DLD1 (cell line): ENCODE measurements at regions not wholly inside any gene's neighbourhood (a gene's known extent, or its start where the extent isn't known, plus 50 kb on each side); places are given as distances from the start of the nearest gene placed in this dataset.

Experiments
- in situ Hi-C: cut with HindIII; loops from 2 replicates; pipeline ENCODE4 v1.10.0; 2017; ENCODE audit warnings: low sequenced_read_pairs

GRCh38 chr1:169001353-169001752, 105.1 kb upstream of the ATP1B1 start:
- in situ Hi-C loops, result loop anchor here (25.0 kb wide), 1 partner anchor 111 kb away; the partner anchor contains the start of gene ATP1B1

GRCh38 chr1:169003864-169004516, 102.5 kb upstream of the ATP1B1 start:
- in situ Hi-C loops, result loop anchor here (25.0 kb wide), 1 partner anchor 108 kb away; the partner anchor contains the start of gene ATP1B1

GRCh38 chr1:169005776-169006175, 100.7 kb upstream of the ATP1B1 start:
- in situ Hi-C loops, result loop anchor here (25.0 kb wide), 1 partner anchor 107 kb away; the partner anchor contains the start of gene ATP1B1

- in situ Hi-C loops, result loop anchor here (25.0 kb wide), 1 partner anchor 103 kb away; the partner anchor contains the start of gene ATP1B1
Measured at GRCh38 chr1:169009666-169010065, 96.8 kb upstream of the ATP1B1 start.

GRCh38 chr1:169012416-169012815, 94.1 kb upstream of the ATP1B1 start:
- in situ Hi-C loops, result loop anchor here (25.0 kb wide), 1 partner anchor 100 kb away; the partner anchor contains the start of gene ATP1B1

- in situ Hi-C loops, result loop anchor here (25.0 kb wide), 1 partner anchor 98 kb away; the partner anchor contains the start of gene ATP1B1
Measured at GRCh38 chr1:169013821-169014220, 92.7 kb upstream of the ATP1B1 start.

DNA sequence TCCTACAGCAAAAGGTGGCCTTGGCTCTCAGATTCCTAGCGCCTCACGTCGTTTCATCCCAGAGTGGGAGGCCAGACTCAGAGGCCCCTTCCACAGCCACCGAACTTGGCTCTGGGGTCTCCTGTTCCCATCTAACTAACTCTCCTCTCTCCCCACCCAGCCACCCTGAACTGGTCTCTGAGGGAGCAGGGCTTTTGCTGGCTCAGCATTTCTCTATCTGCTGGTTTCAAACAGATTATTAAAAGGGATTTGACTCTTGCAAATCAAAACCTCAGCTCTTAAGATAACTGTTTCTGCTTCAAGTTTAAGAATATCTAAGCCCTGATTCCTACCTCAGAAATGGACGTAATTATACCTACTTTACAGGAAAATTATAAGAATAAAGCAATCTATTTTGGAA, 91.0 kb upstream of the ATP1B1 start:
- in situ Hi-C loops, result loop anchor here (25.0 kb wide), 1 partner anchor 97 kb away; the partner anchor contains the start of gene ATP1B1

- in situ Hi-C loops, result loop anchor here (25.0 kb wide), 1 partner anchor 94 kb away; the partner anchor contains the start of gene ATP1B1
Measured at GRCh38 chr1:169018751-169019150, 87.7 kb upstream of the ATP1B1 start.

DNA sequence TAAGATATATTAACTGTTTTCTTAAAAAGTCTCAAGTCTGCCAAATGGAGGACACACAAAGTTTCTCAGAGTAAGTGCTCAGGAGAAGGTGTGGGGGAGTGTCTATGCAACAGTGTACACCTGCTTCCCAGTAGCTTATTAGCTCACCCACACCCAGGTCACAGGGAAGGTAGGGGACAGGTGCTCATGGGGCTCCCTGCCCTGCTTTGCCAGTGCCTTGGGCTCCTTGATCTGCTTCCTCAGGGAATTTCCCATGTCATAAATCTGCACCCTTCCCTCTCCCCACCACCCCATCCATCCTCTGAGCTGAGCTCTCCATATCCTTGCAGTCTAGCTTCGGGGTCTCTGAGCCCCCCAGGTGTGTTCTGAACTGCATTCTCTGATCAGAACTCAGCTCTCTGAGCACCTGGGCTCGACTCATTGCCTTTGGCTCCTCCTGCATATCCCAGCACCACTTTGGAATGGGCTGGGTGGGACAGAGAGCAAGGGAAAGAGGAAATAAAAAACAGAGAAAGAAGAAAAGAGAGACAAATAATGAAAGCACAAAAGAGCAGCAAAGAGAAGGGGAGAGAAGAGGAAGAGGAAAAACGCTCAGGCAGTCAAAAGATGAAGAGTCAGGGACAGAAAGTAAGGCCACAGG, 87.0 kb upstream of the ATP1B1 start:
- in situ Hi-C loops, result loop anchor here (25.0 kb wide), 1 partner anchor 93 kb away; the partner anchor contains the start of gene ATP1B1

DNA sequence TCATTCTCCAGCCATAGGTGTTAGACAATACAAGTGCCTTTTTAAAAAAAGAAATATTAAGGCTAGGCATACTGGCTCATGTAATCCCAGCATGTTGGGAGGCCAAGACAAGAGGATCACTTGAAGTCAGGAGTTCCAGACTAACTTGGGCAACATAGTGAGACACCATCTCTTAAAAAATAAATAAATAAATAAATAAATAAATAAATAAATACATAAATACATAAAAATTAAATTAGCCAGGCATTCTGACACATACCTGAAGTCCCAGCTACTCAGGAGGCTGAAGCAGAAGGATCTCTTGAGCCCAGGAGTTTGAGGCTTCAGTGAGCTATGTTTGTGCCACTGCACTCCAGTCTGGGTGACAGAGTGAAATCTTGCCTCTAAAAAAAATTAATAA, 85.8 kb upstream of the ATP1B1 start:
- in situ Hi-C loops, result loop anchor here (25.0 kb wide), 1 partner anchor 92 kb away; the partner anchor contains the start of gene ATP1B1

DNA sequence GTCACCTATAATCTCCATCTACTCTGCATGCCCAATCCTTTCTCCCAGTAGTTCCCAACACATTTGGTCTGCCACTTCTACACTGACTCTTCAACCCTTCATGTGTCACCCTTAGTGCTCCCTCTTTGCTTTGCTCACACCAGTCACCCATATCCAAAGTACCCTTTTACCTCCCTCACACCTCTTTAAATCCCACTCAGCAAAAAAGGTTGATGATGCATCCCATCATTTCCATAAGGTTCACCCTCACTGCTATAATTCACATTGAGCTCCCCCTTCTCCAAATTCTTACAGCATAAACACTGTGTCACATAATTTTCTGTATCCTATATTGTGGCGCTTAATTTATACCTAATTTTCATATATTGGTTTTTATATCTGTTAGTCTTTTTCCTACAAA, 83.8 kb upstream of the ATP1B1 start:
- in situ Hi-C loops, result loop anchor here (25.0 kb wide), 1 partner anchor 90 kb away; the partner anchor contains the start of gene ATP1B1

GRCh38 chr1:169024255-169024654, 82.2 kb upstream of the ATP1B1 start:
- in situ Hi-C loops, result loop anchor here (25.0 kb wide), 1 partner anchor 88 kb away; the partner anchor contains the start of gene ATP1B1

DNA sequence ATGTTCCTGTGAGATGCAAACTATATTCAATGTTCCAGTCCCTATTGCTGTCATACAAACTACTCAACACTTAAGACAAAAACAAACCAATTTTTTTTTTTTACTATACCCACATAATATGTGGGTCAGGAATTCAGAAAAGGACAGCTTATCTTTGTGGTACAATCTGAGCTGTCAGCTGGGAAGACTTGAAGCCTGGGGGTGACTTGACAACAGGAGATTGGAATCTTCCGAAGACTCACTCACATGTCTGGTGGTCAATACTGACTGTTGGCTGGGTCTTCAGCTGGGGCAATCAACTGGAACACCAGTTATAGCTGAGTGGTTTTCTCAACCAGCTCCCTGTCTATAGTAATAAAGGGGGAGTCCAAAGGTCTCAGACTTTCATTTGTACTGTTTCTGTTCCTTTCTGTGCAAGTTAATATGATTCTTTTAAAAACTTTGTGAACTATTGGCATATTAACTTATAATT, 81.7 kb upstream of the ATP1B1 start:
- in situ Hi-C loops, result loop anchor here (25.0 kb wide), 1 partner anchor 87 kb away; the partner anchor contains the start of gene ATP1B1

- in situ Hi-C loops, result no loop called here
Measured at GRCh38 chr1:169025412-169025811, 81.1 kb upstream of the ATP1B1 start.

- in situ Hi-C loops, result no loop called here
Measured at GRCh38 chr1:169027607-169028320, 78.7 kb upstream of the ATP1B1 start.

DNA sequence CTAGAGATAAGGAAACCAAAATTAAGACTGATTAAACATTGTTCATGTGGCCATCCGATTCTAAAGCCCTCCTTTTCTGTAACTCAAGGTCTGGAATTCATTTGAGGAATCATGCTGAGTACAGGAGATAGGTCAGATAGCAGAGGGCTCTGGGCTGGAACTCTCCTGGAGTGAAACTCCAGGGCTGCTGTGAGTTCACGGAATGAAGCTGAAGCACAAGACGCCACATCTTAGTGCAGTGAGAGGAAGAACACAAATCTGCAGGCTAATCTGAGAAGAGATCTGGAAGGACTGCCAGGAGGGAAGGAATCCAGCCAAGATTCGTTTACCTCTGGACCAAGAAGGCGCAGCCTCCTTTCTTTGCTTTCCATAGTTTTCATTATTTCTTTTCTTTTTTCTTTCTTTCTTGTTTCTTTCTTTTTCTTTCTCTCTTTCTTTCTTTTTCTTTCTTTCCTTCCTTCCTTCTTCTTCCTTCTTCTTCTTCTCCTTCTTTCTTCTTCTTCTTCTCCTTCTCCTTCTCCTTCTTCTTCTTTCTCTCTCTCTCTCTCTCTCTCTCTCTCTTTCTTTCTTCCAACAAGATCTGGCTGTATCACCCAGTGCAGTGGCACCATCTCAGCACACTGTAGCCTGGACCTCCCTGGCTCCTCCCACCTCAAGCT, 74.8 kb upstream of the ATP1B1 start:
- in situ Hi-C loops, result no loop called here

GRCh38 chr1:169041366-169041765, 65.1 kb upstream of the ATP1B1 start:
- in situ Hi-C loops, result no loop called here

DNA sequence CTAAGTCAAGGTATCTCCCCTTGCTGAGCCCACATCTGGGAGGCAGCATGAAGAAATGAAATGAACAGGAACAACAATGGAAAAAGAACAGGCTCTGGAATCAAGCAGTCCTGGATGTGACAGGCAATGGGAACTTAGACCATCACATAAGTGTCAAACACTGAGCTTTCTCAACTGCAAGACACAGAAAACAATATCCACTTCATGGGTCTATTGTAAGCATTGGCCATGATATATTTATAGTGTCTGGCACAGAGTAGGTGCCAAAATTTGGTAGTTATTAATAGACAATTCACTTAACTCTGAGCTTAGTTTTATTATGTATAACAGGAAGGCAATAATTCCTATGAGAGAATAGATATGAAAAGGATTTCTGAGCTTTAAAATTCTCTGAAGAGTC, 64.1 kb upstream of the ATP1B1 start:
- in situ Hi-C loops, result no loop called here

GRCh38 chr1:169043823-169044222, 62.7 kb upstream of the ATP1B1 start:
- in situ Hi-C loops, result no loop called here

GRCh38 chr1:169044296-169044695, 62.2 kb upstream of the ATP1B1 start:
- in situ Hi-C loops, result no loop called here
